H9 (cell line): ENCODE measurements at regions not wholly inside any gene's neighbourhood (a gene's known extent, or its start where the extent isn't known, plus 50 kb on each side); places are given as distances from the start of the nearest gene placed in this dataset.

ENCODE experiments used
- DNase-seq: peaks from one replicate; pipeline ENCODE4 v3.0.0-alpha.2; 2017
- H2AFZ ChIP-seq: one replicate; pipeline ENCODE4 v1.6.1; 2013; ENCODE audit warnings: mild to moderate bottlenecking, low read length, control low read depth, moderate library complexity
- H2AK5ac ChIP-seq: 2 replicates; pipeline ENCODE4 v1.6.1; 2013; ENCODE audit warnings: low read length, control low read depth, mixed read lengths; ENCODE audit not compliant: insufficient read length
- H2BK120ac ChIP-seq: one replicate; pipeline ENCODE4 v1.6.1; 2013; ENCODE audit warnings: low read depth, mild to moderate bottlenecking, low read length, control low read depth, inconsistent platforms; ENCODE audit not compliant: poor library complexity, severe bottlenecking
- H2BK12ac ChIP-seq: 2 replicates; pipeline ENCODE4 v1.6.1; 2013; ENCODE audit warnings: low read length, control low read depth, mixed read lengths, low read depth; ENCODE audit not compliant: insufficient read length
- H2BK15ac ChIP-seq: 2 replicates; pipeline ENCODE4 v1.6.1; 2013; ENCODE audit warnings: low read depth, low read length, control low read depth
- H2BK20ac ChIP-seq: one replicate; pipeline ENCODE4 v1.6.1; 2013; ENCODE audit warnings: low read depth, mild to moderate bottlenecking, low read length, control low read depth, inconsistent platforms; ENCODE audit not compliant: poor library complexity, severe bottlenecking
- H2BK5ac ChIP-seq: 2 replicates; pipeline ENCODE4 v1.6.1; 2013; ENCODE audit warnings: low read length, control low read depth, mixed read lengths; ENCODE audit not compliant: insufficient read length
- H3K14ac ChIP-seq: 2 replicates; pipeline ENCODE4 v1.6.1; 2013; ENCODE audit warnings: low read length, control low read depth; ENCODE audit not compliant: insufficient read depth
- H3K18ac ChIP-seq: 2 replicates; pipeline ENCODE4 v1.6.1; 2013; ENCODE audit warnings: low read depth, mild to moderate bottlenecking, mixed read lengths, low read length, control low read depth; ENCODE audit not compliant: insufficient read length
- H3K23ac ChIP-seq: 2 replicates; pipeline ENCODE4 v1.6.1; 2013; ENCODE audit warnings: low read length, control low read depth, mixed read lengths, low read depth; ENCODE audit not compliant: insufficient read length
- H3K23me2 ChIP-seq: 2 replicates; pipeline ENCODE4 v1.6.1; 2013; ENCODE audit warnings: low read depth, mild to moderate bottlenecking, mixed read lengths, low read length, control low read depth; ENCODE audit not compliant: insufficient read length, poor library complexity, severe bottlenecking
- H3K27ac ChIP-seq: 2 replicates; pipeline ENCODE4 v1.5.1; 2013; ENCODE audit warnings: low read length, control low read depth, mixed read lengths, low read depth; ENCODE audit not compliant: insufficient read length
- H3K27me3 ChIP-seq: 2 replicates; pipeline ENCODE4 v1.6.1; 2013; ENCODE audit warnings: low read length, control low read depth, inconsistent platforms; ENCODE audit not compliant: insufficient read depth
- H3K4ac ChIP-seq: 2 replicates; pipeline ENCODE4 v1.6.1; 2013; ENCODE audit warnings: low read depth, mild to moderate bottlenecking, control low read depth, inconsistent platforms, low read length, moderate library complexity
- H3K4me1 ChIP-seq: 2 replicates; pipeline ENCODE4 v1.6.1; 2013; ENCODE audit warnings: low read length, control low read depth, inconsistent platforms; ENCODE audit not compliant: insufficient read depth
- H3K4me2 ChIP-seq: 2 replicates; pipeline ENCODE4 v1.6.1; 2013; ENCODE audit warnings: low read length, control low read depth, mixed read lengths; ENCODE audit not compliant: insufficient read length, insufficient read depth
- H3K56ac ChIP-seq: 2 replicates; pipeline ENCODE4 v1.6.1; 2013; ENCODE audit warnings: low read depth, mild to moderate bottlenecking, mixed read lengths, low read length, control low read depth; ENCODE audit not compliant: insufficient read length
- H3K79me1 ChIP-seq: 2 replicates; pipeline ENCODE4 v1.6.1; 2013; ENCODE audit warnings: low read depth, mild to moderate bottlenecking, moderate library complexity, low read length, control low read depth, inconsistent platforms; ENCODE audit not compliant: insufficient read depth, poor library complexity, severe bottlenecking
- H3K79me2 ChIP-seq: 2 replicates; pipeline ENCODE4 v1.6.1; 2013; ENCODE audit warnings: low read length, control low read depth, inconsistent platforms; ENCODE audit not compliant: insufficient read depth
- H3K9ac ChIP-seq: 2 replicates; pipeline ENCODE4 v1.6.1; 2013; ENCODE audit warnings: low read length, control low read depth, mixed read lengths; ENCODE audit not compliant: insufficient read length; ENCODE audit errors: extremely low read depth
- H3K9me3 ChIP-seq: one replicate; pipeline ENCODE4 v1.6.1; 2013; ENCODE audit warnings: low read depth, low read length, inconsistent platforms; ENCODE audit not compliant: control insufficient read depth
- H3T11ph ChIP-seq: one replicate; pipeline ENCODE4 v1.6.1; 2013; ENCODE audit warnings: mild to moderate bottlenecking, low read length, control low read depth, inconsistent platforms
- H4K20me1 ChIP-seq: one replicate; pipeline ENCODE4 v1.6.1; 2013; ENCODE audit not compliant: control insufficient read depth, insufficient read length, insufficient read depth
- H4K5ac ChIP-seq: 2 replicates; pipeline ENCODE4 v1.6.1; 2013; ENCODE audit warnings: low read depth, mild to moderate bottlenecking, mixed read lengths, low read length, control low read depth; ENCODE audit not compliant: insufficient read length
- H4K8ac ChIP-seq: replicated peaks from 2 replicates; pipeline ENCODE4 v1.6.1; 2013; ENCODE audit warnings: low read length, control low read depth, mixed read lengths, low read depth; ENCODE audit not compliant: insufficient read length
- H4K91ac ChIP-seq: 2 replicates; pipeline ENCODE4 v1.6.1; 2013; ENCODE audit warnings: low read depth, mild to moderate bottlenecking, moderate library complexity, mixed read lengths, low read length, control low read depth; ENCODE audit not compliant: insufficient read length
- H3K27ac Mint-ChIP-seq, 3 experiments: 2 replicates in 2 of 3; 3 replicates in 1 of 3; pipeline ENCODE4 v1.8.0; 2020 to 2021; ENCODE audit warnings: mixed read lengths in 3 of 3, mild to moderate bottlenecking in 1 of 3, moderate library complexity in 1 of 3
- H3K27me3 Mint-ChIP-seq: 2 replicates; pipeline ENCODE4 v1.8.0; 2021; ENCODE audit warnings: low read depth, mild to moderate bottlenecking, moderate library complexity, mixed read lengths
- H3K36me3 Mint-ChIP-seq, 3 experiments: 2 replicates in 2 of 3; 3 replicates in 1 of 3; pipeline ENCODE4 v1.8.0; 2020 to 2021; ENCODE audit warnings: low read depth in 3 of 3, mixed read lengths in 3 of 3; ENCODE audit not compliant: insufficient read depth in 1 of 3
- H3K4me1 Mint-ChIP-seq, 2 experiments: 2 replicates each; pipeline ENCODE4 v1.8.0; 2020; ENCODE audit warnings: mixed read lengths in 2 of 2
- H3K4me3 Mint-ChIP-seq, 2 experiments: 2 replicates in 1 of 2; 3 replicates in 1 of 2; pipeline ENCODE4 v1.8.0; 2020 to 2021; ENCODE audit warnings: mild to moderate bottlenecking in 2 of 2, mixed read lengths in 2 of 2, moderate library complexity in 1 of 2
- H3K9me3 Mint-ChIP-seq, 2 experiments: 2 replicates in 1 of 2; 3 replicates in 1 of 2; pipeline ENCODE4 v1.8.0; 2020; ENCODE audit warnings: mild to moderate bottlenecking in 2 of 2, mixed read lengths in 2 of 2, moderate library complexity in 1 of 2
- CTCF ChIP-seq: fragments of 200-600 bp; sonication (generic); conservative IDR thresholded peaks from 3 replicates; pipeline ENCODE4 v1.8.0; 2021; ENCODE audit warnings: antibody characterized with exemption, mild to moderate bottlenecking
- WGBS: extraction: QIAGEN DNeasy Blood & Tissue Kit; methylation state at CpG from one replicate; pipeline ENCODE4 v1.1.7; 2013; ENCODE audit warnings: missing lambda C conversion rate, low lambda C conversion rate, mixed read lengths; ENCODE audit not compliant: insufficient read length; ENCODE audit errors: extremely low coverage; 5-methylcytosine and 5-hydroxymethylcytosine counted together

- H3T11ph ChIP-seq: no peak overlapping the region
- H2AFZ ChIP-seq: no peak overlapping the region
- H3K79me2 ChIP-seq: no peaks in the 10 kb centered on the region
- no peaks in the 10 kb centered on the region for H3K23me2 ChIP-seq
- H4K5ac ChIP-seq: no peak overlapping the region
- H4K20me1 ChIP-seq: no peaks in the 10 kb centered on the region
- H3K79me1 ChIP-seq: no peaks in the 10 kb centered on the region
- H3K9me3 Mint-ChIP-seq: peaks cover 4% of the 10 kb centered on the region in 2 experiments; a peak in 4 of 5 replicates
- no peak overlapping the region for H3K18ac ChIP-seq
- H3K4me2 ChIP-seq: no peak overlapping the region
- H3K27me3 Mint-ChIP-seq: no peaks in the 10 kb centered on the region
- H4K8ac ChIP-seq: no peak overlapping the region
- H2BK120ac ChIP-seq: no peak overlapping the region
- H3K23ac ChIP-seq: no peak overlapping the region
- peaks cover 0 to 5% (median 0%) of the 10 kb centered on the region in 3 experiments; a peak in 1 of 7 replicates for H3K36me3 Mint-ChIP-seq
- H3K4ac ChIP-seq: no peak overlapping the region
- no peak overlapping the region for H2AK5ac ChIP-seq
- H3K27ac Mint-ChIP-seq: no peak overlapping the region
- H2BK12ac ChIP-seq: no peak overlapping the region
- no peaks in the 10 kb centered on the region for H3K4me1 ChIP-seq
- no peak overlapping the region for H2BK20ac ChIP-seq
- WGBS: no CpG with 5 or more reads among the region's 1 CpG
- no peak overlapping the region for H3K9ac ChIP-seq
- no peaks in the 10 kb centered on the region for H3K4me1 Mint-ChIP-seq
- H2BK15ac ChIP-seq: no peak overlapping the region
- no peaks in the 10 kb centered on the region for H3K27me3 ChIP-seq
- H4K91ac ChIP-seq: no peak overlapping the region
- no peak overlapping the region for H3K56ac ChIP-seq
- no peak for TF ChIP-seq CTCF
- no peaks in the 10 kb centered on the region for H3K9me3 ChIP-seq
- H2BK5ac ChIP-seq: no peak overlapping the region
- no peak overlapping the region for H3K27ac ChIP-seq
- no peak overlapping the region for H3K4me3 Mint-ChIP-seq
- DNase-seq: no peak
- H3K14ac ChIP-seq: no peak overlapping the region
Observed at GRCh38 chr6:149179431-149179830, 138.1 kb upstream of the TAB2 start.
